ENCODE measurements at regions not wholly inside any gene's neighbourhood (a gene's known extent, or its start where the extent isn't known, plus 50 kb on each side); places are given as distances from the start of the nearest gene placed in this dataset.

DNA sequence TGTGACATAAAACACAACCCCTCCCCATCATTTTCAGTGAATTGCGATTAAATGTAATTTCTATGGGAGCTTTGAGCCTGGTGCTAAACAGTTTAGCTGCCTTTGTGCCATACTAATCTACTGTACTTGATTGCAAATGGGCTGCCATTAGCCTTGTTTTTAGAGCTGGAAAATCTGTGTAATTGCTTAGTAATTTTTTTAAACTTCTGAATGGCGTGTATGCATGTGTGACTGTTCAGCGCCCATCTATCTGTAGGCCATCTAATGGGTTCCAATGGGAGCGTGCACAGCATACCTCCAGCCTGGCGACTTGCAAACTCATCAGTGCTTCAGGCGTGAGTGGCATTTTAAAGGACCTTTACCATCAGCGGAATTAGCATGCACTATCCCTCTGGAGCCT is 142.7 kb upstream of the KIRREL3 start:
- no peak for DNase-seq (ENCODE audit: low read depth in 2 of 2)

DNA sequence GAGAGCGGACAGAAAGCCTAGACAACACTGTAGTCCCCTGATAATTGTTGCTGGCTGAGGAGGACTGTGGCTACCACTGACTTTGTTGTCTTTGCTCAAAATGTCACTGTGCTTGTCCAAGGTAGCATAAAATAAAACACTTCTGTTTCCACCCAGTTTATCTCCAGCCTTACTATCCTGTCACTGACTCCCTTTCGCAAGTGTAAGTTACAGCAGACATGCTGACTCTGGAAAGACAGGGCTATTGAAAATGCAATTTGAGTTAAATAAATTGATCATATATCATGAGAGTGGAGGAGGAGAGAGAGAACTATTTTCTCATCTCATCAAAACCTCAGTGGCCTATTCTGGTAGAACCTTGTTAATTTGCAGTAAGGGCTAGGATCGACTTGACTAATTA is 138.0 kb upstream of the KIRREL3 start:
- no peak for DNase-seq (ENCODE audit: low read depth in 2 of 2)

- no peak for DNase-seq (ENCODE audit: low read depth in 2 of 2)
Measured at GRCh38 chr11:127137771-127138280, 137.3 kb upstream of the KIRREL3 start.

GRCh38 chr11:127136438-127136837 is 135.9 kb upstream of the KIRREL3 start:
- no peak for DNase-seq (ENCODE audit: low read depth in 2 of 2)

GRCh38 chr11:127135256-127135655 is 134.7 kb upstream of the KIRREL3 start:
- DNase-seq (ENCODE audit: low read depth in 2 of 2): no peak

DNA sequence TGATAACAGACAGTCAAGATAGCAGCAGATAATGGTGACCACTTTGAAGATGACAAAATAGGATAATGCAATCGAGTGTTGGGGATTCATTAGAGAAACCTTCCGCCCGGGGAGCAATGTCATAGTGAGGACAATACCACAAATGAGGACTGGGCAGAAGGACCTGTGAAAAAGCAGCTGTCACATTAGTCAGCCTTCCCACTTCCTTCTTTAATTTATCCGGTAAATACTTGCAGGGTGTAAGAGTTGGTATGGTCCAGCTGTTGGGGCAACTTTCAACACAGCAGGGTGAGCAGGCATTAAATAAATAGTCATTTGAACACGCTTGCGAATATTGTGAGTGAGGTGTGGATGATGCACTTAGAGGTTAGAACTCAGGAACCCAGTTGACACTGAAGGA is 132.5 kb upstream of the KIRREL3 start:
- DNase-seq (ENCODE audit: low read depth in 2 of 2): no peak

DNA sequence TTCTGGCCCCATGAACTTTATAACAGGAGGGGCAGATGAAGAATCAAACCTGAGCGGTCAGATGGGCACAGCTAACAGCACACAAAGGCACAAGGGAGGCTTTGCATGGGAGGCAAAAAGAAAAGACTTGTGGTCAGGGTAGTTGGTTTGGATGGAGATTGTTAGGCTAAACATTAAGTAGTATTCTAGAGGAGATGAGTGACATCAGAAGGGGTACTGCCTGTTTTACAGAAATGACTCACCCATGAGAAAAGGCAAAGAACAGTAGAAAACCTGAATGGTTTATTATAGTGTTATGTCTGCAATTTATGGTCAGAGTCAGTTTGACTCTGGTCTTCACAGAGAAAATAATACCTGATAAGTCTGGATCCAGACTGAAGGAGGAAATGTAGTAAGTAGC is 129.8 kb upstream of the KIRREL3 start:
- DNase-seq (ENCODE audit: low read depth in 2 of 2): no peak

GRCh38 chr11:127126986-127127385 is 126.4 kb upstream of the KIRREL3 start:
- DNase-seq (ENCODE audit: low read depth in 2 of 2): no peak

DNA sequence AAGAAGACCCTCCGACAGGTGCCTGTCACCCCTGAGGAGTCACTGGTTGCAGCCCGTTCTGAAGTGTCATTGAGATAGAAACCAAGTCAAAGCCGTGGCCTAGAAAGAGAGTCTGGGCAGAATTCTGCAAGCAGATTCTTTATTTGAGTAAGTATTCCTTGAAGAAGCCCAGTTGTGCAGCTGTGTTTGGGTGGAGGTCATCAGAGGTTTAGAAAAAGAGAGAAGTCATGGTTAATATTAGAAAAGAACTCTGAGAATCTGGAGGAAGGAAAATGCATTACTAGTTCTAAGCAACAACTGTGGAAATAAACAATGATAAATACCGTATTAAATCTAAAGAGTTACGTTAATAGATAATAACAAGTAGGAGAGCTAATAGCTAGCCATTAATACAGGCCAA is 118.8 kb upstream of the KIRREL3 start:
- no peak for DNase-seq (ENCODE audit: low read depth in 2 of 2)

- no peak for DNase-seq (ENCODE audit: low read depth in 2 of 2)
Measured at GRCh38 chr11:127118811-127119210, 118.2 kb upstream of the KIRREL3 start.

GRCh38 chr11:127117231-127117739 is 116.7 kb upstream of the KIRREL3 start:
- no peak for DNase-seq (ENCODE audit: low read depth in 2 of 2)

GRCh38 chr11:127115844-127116243 is 115.3 kb upstream of the KIRREL3 start:
- DNase-seq (ENCODE audit: low read depth in 2 of 2): no peak

GRCh38 chr11:127114035-127114434 is 113.5 kb upstream of the KIRREL3 start:
- no peak for DNase-seq (ENCODE audit: low read depth in 2 of 2)

DNA sequence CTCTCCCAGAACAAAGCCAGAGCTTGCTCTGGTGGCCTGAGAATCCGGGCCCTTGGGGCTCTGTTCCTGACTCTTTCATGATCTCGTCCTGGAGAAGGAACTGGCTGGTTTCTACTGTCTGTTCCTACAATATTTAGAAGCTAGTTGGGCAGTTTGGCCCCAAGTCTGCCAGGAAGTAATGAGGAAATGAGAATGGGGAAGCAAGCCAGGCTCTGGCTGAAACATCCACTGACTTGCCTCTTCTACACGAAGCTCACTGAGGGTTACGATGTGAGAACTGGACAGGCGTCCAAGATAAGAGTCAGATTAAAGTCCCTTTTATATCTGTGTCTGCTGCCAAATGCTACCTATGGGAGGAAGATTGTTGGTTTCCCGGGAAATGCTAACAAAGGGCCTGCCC is 110.0 kb upstream of the KIRREL3 start:
- DNase-seq (ENCODE audit: low read depth in 2 of 2): no peak

DNA sequence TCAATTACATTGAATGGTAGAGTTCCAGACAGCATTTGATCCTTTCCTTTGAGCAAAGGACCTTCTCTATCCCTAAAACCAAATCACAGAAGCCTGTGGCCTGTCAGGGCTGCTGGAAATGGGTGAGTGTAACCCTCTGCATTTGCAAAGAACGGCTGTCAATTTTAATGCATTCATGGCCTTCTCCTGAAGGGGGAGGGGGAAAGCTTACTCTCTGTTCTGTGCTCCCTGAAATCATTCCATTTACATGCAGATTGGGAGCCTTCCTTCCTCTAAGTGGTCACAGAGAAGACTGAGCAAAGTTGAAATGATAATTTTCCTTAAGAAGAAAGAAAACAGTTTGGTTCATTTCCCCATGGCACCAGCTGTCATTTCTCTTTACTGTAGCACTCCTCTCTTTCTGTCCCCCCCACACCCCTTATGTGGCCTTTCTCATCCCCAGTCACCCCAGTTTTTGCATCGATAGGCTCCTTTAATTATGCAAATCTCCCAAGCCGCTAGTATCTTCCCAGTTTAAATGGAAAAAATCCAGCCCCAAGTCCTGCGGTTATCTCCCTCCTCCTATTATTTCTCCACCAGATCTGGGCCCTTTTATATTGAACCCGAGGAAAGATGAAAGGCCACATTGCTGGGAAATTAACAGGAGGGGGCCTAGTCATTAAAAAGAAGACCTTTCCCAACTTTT is 109.4 kb upstream of the KIRREL3 start:
- DNase-seq (ENCODE audit: low read depth in 2 of 2): no peak

DNA sequence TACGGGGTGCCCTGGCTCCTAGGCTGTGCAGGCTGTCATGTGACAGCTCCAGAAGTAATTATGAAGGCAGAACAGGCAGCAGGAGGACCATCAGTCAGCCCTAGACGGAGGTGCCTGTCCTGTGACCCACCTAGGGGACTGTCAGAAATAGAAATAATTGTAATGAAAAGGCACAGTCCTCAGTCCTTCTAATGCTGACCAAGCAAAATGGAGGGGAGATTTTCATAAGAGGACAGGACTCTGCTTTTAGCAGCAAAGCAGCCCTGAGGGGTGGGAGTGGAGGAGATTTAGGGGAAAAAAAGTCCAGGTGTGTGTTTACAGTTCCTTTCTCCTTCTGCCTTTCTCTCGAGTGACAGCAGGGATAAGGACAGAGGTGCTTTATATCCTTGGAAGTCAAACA is 108.3 kb upstream of the KIRREL3 start:
- no peak for DNase-seq (ENCODE audit: low read depth in 2 of 2)

GRCh38 chr11:127106938-127107337 is 106.4 kb upstream of the KIRREL3 start:
- DNase-seq (ENCODE audit: low read depth in 2 of 2): no peak

DNA sequence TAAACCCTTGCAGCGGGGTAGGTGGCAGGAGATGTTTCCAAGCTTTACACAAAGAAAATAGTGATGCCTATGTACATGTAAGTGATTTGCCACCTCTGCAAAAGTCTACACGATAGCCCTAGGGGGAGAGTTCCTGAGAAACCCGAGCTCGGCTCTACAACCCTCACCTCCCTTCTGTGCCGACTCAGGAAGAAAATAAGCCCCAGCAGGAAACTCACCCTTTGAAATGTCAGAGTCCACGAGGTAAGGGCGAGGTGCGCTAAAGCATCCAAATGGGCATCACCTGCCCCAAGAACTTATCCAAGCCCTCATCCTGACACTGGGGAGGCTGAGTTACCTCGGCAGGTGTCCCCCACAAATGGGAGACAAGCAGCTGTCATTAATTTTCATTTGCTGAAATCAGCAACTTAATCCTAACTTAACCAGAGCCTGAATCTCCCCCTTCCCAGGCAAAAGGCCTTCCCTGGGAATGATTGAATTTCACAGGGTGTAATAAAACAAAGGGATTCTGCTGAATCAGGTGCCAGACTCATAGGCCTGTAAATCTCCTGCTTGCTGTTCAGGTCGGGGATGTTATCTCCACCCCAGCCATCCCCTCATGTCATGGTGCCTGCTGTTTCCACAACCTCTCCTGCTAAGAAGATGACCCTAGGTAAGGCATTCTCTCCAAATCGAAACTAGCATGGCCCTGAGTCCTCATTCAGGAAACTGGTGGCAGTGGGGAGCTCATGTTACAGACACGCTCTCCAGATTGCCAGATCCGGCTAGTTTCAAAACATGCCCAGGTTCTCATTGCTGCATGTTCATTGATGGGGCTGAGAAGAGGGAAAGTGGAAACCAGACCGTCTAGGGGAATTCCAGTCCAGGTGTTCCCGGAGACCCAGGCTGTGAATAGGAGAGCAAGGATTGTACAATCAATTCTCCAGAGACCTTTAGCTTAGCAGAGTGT is 105.3 kb upstream of the KIRREL3 start:
- DNase-seq (ENCODE audit: low read depth in 2 of 2): no peak

DNA sequence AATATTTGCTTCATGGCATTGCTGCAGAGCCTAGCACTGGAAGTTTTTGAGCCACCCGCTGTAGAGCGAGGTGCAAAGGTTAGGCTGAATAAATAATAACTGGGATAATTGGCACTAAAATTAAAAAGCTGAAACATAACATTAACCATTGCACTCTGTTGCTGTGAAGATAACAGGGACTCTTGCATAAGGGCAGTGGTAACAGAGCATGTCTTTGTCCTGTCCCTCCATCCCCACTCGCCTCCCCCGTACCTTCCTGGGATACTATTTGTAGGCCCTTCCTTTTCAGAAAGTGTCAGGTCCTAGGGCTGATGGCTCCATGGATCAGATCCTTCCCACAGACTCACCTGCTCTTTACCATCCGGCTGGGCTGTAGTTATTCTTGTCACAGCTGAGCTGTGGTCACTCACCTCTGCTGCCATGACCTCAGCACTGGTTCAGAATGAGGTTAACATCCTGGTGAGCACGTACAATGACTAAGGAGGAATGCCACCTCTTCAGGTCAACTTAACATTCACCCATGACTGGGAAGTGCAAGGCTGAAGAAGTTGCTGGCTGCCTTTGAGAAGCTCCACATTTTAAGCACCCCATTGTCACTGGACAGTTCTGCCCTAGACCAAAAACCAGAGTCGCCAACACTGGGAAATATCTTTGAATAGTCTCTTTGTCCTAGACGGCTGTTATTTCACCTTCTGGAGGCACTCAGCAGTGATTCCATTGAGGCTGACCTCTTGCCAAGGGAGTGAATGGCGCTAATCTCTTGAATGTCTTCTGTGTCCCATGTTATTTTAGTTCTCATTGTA is 103.2 kb upstream of the KIRREL3 start:
- no peak for DNase-seq (ENCODE audit: low read depth in 2 of 2)

GRCh38 chr11:127098684-127099083 is 98.1 kb upstream of the KIRREL3 start:
- no peak for DNase-seq (ENCODE audit: low read depth in 2 of 2)

GRCh38 chr11:127080735-127081134 is 80.2 kb upstream of the KIRREL3 start:
- no peak for DNase-seq (ENCODE audit: low read depth in 2 of 2)

- no peak for DNase-seq (ENCODE audit: low read depth in 2 of 2)
Measured at GRCh38 chr11:127075758-127076157, 75.2 kb upstream of the KIRREL3 start.
